Suprapubic skin (tissue), 4 donors: ENCODE measurements at regions not wholly inside any gene's neighbourhood (a gene's known extent, or its start where the extent isn't known, plus 50 kb on each side); places are given as distances from the start of the nearest gene placed in this dataset.

Experiments used
- DNase-seq, 2 donors: peaks; one replicate each; pipeline ENCODE4 v3.0.0-alpha.2; 2019; ENCODE audit warnings: low spot score in 2 of 2
- H3K27ac ChIP-seq: fragments of 200-600 bp; sonication (generic); one replicate; pipeline ENCODE4 v1.5.1; 2019
- H3K27me3 ChIP-seq: fragments of 200-600 bp; sonication (generic); one replicate; pipeline ENCODE4 v1.5.1; 2019
- H3K36me3 ChIP-seq: fragments of 200-600 bp; sonication (generic); one replicate; pipeline ENCODE4 v1.5.1; 2019
- H3K4me1 ChIP-seq: fragments of 200-600 bp; sonication (generic); one replicate; pipeline ENCODE4 v1.5.1; 2019
- H3K4me3 ChIP-seq: fragments of 200-600 bp; sonication (generic); one replicate; pipeline ENCODE4 v1.5.1; 2019; ENCODE audit warnings: mild to moderate bottlenecking
- H3K9me3 ChIP-seq: fragments of 200-600 bp; sonication (generic); one replicate; pipeline ENCODE4 v1.5.1; 2019
- EP300 ChIP-seq: sonication (generic); formaldehyde crosslinking; IDR thresholded peaks from one replicate; pipeline ENCODE4 v1.6.1; 2017; ENCODE audit warnings: antibody characterized with exemption
- POLR2A ChIP-seq, 2 donors: fragments of 450-650 bp; IDR thresholded peaks; one replicate each; pipeline ENCODE4 v1.6.1; 2017; ENCODE audit warnings: antibody characterized with exemption in 2 of 2, mild to moderate bottlenecking in 2 of 2, moderate library complexity in 2 of 2
- POLR2AphosphoS5 ChIP-seq, 3 donors: sonication (generic); formaldehyde crosslinking; IDR thresholded peaks; one replicate each; pipeline ENCODE4 v1.6.1; 2017; ENCODE audit warnings: antibody characterized with exemption in 3 of 3
- WGBS: methylation state at CpG from one replicate; pipeline ENCODE4 v1.1.5; 2018; 5-methylcytosine and 5-hydroxymethylcytosine counted together
- TF ChIP-seq, protein P1 (sequence below), 2 donors: fragments of 200-600 bp in 1 of 2; fragments of 450-650 bp in 1 of 2; sonication (generic) in 1 of 2; IDR thresholded peaks; one replicate each; pipeline ENCODE4 v1.5.1; 2016 to 2019; ENCODE audit warnings: antibody characterized with exemption in 2 of 2, mild to moderate bottlenecking in 1 of 2, moderate library complexity in 1 of 2

DNA sequence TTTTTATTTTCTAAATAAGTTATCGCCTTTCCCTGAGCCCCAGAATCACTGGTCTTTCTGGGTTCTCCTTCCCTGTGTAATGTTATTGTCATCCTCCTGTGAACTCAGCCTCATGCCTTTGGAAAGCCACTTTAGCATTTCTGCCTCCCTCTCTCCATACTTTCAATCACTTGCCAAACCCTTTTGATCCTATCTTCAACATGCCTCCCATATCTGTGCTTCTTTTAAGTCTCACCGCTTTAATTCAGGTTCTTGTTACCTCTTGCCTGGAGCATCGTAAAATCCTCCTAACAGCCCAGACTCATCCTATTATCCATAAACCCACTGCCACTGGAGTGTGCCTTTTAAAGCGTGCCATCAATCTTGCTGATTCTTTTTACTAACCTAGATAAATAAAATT lies 321.8 kb downstream of the BMP4 start:
- WGBS: 58% methylated on average over 4 of the region's 4 CpGs
- DNase-seq: no peak
- Histone ChIP-seq H3K4me3 (no peak overlapping the region), H3K27ac (no peak overlapping the region), H3K36me3 (no peaks in the 10 kb centered on the region), H3K4me1 (no peaks in the 10 kb centered on the region), H3K27me3 (peaks cover 21% of the 10 kb centered on the region), H3K9me3 (no peaks in the 10 kb centered on the region)
- TF ChIP-seq, protein P1, sequence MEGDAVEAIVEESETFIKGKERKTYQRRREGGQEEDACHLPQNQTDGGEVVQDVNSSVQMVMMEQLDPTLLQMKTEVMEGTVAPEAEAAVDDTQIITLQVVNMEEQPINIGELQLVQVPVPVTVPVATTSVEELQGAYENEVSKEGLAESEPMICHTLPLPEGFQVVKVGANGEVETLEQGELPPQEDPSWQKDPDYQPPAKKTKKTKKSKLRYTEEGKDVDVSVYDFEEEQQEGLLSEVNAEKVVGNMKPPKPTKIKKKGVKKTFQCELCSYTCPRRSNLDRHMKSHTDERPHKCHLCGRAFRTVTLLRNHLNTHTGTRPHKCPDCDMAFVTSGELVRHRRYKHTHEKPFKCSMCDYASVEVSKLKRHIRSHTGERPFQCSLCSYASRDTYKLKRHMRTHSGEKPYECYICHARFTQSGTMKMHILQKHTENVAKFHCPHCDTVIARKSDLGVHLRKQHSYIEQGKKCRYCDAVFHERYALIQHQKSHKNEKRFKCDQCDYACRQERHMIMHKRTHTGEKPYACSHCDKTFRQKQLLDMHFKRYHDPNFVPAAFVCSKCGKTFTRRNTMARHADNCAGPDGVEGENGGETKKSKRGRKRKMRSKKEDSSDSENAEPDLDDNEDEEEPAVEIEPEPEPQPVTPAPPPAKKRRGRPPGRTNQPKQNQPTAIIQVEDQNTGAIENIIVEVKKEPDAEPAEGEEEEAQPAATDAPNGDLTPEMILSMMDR (IDR thresholded peaks at IDR 0.05): no peak
- TF ChIP-seq EP300: no peak
- no peak for TF ChIP-seq POLR2A (IDR thresholded peaks at IDR 0.05)
- no peak for TF ChIP-seq POLR2AphosphoS5 (IDR thresholded peaks at IDR 0.05)

DNA sequence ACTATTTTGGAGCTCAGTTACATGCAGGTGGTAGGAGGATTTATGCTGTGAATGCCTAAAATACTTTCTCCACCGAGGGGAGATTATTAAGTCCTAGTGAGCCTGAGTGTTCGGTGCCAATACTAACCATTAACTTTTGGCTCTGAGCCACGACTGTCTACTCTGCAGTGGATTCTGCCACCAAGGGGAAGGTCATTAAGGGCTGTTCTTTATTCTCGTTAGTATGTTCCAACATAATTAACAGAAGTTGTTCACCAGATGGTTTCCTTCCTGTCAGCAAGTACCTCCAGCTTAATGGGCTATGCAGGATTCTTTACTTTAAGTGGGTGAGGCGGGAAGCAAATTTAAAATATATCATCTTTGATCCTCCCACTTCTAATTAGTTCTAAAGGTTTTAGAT lies 326.3 kb downstream of the BMP4 start:
- no peaks in the 10 kb centered on the region for H3K36me3 ChIP-seq
- no peak for DNase-seq
- H3K27me3 ChIP-seq: peaks cover 15% of the 10 kb centered on the region

DNA sequence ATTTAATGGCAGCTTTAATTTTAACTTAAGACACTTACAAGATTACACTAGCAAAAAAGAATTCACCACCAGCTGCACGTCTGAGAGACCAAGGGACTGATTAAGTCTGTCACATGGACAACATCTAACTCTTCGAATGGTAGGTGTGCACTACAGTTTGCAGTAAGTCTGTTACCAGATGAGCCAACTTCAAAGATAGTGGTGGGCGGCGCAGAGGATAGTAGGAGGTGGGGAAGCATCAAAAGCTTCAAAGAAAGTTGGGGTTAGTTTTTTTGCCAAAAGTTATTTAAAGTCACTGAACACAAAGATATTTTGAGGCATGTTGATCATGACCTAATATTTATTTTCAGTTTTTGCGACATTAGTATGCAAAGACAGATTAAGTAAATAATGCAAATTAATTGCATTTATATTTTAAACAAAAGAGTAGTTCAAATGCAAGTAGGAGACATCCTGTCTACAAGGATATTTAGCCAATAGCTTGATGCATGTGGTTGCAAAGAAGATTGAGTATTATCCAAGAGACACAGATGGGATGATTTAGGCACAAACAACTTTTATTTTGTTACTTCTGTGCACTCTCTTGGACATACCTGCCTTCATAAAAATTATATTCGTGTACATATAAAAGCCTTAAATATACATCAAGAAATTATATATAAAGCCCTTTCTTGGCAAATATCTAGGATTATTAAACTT lies 327.7 kb downstream of the BMP4 start:
- no peak for DNase-seq
- 56% methylated on average over 6 of the region's 6 CpGs for WGBS
- TF ChIP-seq POLR2AphosphoS5 (IDR thresholded peaks at IDR 0.05) (no peak), POLR2A (IDR thresholded peaks at IDR 0.05) (no peak)
- TF ChIP-seq, protein P1 (IDR thresholded peaks at IDR 0.05): no peak

More for the DNA sequence above, 326.3 kb downstream of the BMP4 start:
- 51% methylated on average over 5 of the region's 5 CpGs for WGBS
- Histone ChIP-seq H3K4me1 (no peaks in the 10 kb centered on the region), H3K4me3 (no peak overlapping the region), H3K27ac (no peak overlapping the region), H3K9me3 (no peaks in the 10 kb centered on the region)
- TF ChIP-seq, protein P1 (IDR thresholded peaks at IDR 0.05): no peak
- TF ChIP-seq EP300 (no peak), POLR2A (IDR thresholded peaks at IDR 0.05) (no peak), POLR2AphosphoS5 (IDR thresholded peaks at IDR 0.05) (no peak)

DNA sequence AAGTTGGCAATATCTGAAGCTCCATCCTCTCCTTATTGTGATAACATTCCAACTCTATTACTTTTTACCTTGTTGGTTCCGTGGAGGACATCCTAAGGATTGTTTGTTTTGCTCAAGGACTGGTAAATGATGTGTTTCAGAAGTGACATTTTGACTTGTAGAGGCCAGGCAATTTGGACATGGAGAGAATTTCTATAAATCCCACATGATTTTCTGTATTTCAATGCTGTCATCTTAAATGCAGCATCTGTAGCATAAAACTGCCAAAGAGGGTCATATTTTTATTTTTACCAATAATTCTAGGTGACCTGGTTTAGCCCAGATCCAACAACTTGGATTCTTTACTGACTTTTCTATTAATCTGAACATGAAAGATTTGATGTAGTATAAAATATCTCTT lies 328.4 kb downstream of the BMP4 start:
- H3K4me3 ChIP-seq: no peak overlapping the region
- WGBS: 88% methylated on average over 1 of the region's 1 CpG
- TF ChIP-seq POLR2AphosphoS5 (IDR thresholded peaks at IDR 0.05) (no peak), EP300 (no peak), POLR2A (IDR thresholded peaks at IDR 0.05) (no peak)
- TF ChIP-seq, protein P1 (IDR thresholded peaks at IDR 0.05): no peak
- no peak overlapping the region for H3K27ac ChIP-seq
- no peaks in the 10 kb centered on the region for H3K9me3 ChIP-seq
- no peaks in the 10 kb centered on the region for H3K4me1 ChIP-seq
- H3K27me3 ChIP-seq: peaks cover 15% of the 10 kb centered on the region
- DNase-seq: no peak
- H3K36me3 ChIP-seq: no peaks in the 10 kb centered on the region

More for the DNA sequence above, 327.7 kb downstream of the BMP4 start:
- H3K27ac ChIP-seq: no peak overlapping the region
- no peaks in the 10 kb centered on the region for H3K36me3 ChIP-seq
- peaks cover 15% of the 10 kb centered on the region for H3K27me3 ChIP-seq
- H3K4me1 ChIP-seq: no peaks in the 10 kb centered on the region
- H3K9me3 ChIP-seq: no peaks in the 10 kb centered on the region
- no peak overlapping the region for H3K4me3 ChIP-seq

DNA sequence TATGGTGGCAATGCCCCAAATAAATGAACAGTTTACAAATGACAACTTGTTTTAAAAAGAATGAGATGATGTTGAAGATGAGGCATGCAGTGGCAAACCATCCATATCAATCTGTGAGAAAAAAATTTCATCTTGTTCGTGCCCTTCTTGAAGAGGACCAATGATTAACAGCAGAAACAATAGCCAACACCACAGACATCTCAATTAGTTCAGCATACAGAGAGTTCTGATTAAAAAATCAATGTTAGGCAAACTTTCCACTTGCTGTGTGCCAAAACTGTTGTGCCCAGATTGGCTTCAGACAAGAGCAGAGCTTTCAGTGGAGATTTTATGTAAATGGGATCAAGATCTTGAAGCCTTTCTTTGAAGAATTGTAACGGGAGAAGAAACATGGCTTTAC lies 329.9 kb downstream of the BMP4 start:
- no peak overlapping the region for H3K4me3 ChIP-seq
- no peak for DNase-seq
- 73% methylated on average over 2 of the region's 2 CpGs for WGBS

More for the DNA sequence above, 329.9 kb downstream of the BMP4 start:
- Histone ChIP-seq H3K4me1 (no peaks in the 10 kb centered on the region), H3K27ac (no peak overlapping the region), H3K27me3 (peaks cover 15% of the 10 kb centered on the region), H3K36me3 (no peaks in the 10 kb centered on the region), H3K9me3 (no peaks in the 10 kb centered on the region)
- TF ChIP-seq, protein P1 (IDR thresholded peaks at IDR 0.05): no peak
- TF ChIP-seq POLR2AphosphoS5 (IDR thresholded peaks at IDR 0.05) (no peak), POLR2A (IDR thresholded peaks at IDR 0.05) (no peak)
